HG03520 (cell line): ENCODE measurements at regions not wholly inside any gene's neighbourhood (a gene's known extent, or its start where the extent isn't known, plus 50 kb on each side); places are given as distances from the start of the nearest gene placed in this dataset.

ENCODE experiments used
- ATAC-seq: cut with Tn5 transposase; IDR thresholded peaks from one replicate; pipeline ENCODE4 v1.9.1; 2021; ENCODE audit warnings: mild to moderate bottlenecking, moderate library complexity; ENCODE audit not compliant: unreplicated experiment

DNA sequence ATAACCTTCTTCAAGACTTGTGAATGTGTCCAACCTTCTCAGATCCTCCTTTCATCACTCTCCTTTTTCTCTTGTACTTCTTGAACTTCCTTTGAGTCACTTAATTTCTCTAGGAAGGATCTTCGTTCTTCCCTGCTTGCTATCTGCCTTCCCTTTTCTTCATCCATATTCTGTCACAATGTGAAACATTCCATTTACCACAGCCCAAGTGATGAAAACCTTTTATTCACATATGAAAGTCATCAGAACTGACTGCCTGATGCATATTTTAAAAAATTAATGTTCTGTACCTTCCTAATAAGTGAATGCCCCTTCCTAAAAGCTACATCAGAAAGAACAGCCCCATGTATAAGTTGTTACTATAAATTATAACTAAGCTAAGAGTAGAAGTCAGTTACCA is 520.4 kb upstream of the LUZP2 start:
- ATAC-seq, result no peak

DNA sequence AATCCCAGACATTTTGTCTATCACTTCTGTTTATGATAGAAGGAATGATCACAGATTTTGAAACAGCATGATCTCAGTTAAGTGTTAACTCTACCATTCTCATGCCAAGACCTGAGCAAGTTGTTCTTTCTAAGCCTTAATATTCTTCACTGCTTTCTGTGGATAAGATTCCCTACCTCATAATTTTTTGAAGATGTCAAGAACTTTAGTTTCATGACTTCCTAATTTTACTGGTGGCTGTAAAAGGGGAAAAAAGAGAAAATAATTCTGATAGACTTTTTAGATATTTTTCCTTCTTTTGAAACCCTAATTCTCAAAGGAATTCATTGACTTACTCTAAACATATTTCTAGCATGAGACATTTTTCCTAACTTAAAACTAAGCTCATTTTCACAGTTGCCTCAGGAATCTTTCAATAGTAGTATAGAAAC is 520.0 kb upstream of the LUZP2 start:
- ATAC-seq, result no peak

DNA sequence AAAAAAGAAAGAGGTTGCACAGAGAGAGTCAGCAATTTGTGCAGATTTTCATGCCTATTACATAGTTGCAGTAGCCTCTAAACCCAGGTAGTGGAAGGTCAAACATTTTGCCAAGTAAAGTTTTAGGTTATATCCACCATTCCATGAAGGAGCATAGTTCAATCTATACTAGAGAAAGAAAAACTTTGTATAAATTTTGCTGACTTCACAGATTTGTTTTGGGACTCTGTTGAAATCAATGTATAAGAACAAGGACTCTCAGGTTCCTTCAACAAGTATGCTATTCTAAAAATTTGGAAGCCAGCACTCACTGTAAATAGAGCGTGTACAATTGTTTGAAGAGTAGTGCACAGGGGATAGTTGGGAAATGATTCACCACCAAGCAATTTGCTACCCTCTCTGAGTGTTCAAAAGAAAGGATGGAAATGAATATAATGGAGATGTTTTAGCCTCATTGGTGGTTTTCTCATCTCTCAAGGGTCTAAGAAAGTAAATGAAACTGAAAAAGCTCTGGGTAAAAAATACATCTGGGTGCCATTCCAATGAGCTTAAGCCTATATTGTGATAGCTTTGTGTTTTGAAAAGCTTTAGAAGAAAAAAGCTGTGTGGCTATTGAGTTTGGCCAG is 508.4 kb upstream of the LUZP2 start:
- ATAC-seq, result no peak

DNA sequence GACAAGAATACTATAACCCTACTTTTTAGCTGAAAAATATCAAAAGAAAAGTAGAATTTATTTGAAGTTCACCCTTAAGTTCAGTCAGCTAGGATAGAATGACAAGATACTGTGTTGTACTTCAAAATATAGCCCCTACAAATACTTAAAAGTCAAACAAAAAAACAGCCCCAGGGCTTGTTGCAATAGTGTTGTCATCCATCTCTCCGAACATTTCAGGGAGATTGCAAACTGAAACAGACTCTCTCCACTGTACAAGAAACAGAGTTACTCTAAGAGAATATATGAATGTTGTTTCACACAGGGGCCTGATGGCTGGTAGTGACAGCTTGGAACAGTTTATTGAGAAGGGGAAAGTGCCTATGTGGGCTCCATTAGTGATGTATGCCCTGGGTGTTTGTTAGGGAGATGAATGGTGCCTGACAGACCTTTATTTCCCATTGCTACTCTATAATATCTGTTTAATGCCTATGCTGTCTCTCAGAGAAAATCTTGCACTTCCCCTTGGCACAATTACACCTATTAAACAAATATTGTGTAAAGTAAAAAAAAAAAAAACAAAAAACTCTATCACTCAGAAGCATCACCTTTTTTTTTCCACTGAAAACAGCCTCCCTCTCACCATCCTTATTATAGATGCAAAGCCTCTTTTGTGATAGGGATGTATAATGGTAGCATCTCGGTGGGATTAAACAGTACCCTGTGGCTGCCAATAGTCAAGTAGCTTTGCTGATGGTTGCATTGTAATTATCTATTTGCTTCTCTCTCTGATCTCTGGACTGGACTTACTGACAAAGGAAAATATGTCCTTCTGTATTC is 506.3 kb upstream of the LUZP2 start:
- no peak for ATAC-seq

DNA sequence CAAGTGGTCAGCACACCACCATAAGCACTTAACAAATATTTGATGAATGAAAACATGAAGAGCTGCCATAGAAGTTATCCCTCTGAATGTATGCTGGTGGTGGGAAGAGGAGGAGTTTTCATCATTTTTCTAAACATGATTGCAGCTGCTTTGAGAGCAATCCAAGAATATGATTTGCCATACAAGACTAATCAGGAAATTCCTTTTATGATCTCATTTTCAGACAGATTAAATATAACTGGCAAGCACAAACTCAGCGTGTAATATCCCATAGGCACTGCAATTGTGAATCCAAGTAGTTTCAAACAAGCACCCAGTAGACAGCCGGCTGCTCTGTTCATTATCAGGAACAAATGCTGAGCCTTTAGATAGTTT is 505.7 kb upstream of the LUZP2 start:
- ATAC-seq, result no peak

- no peak for ATAC-seq
Measured at GRCh38 chr11:23995891-23996290, 501.0 kb upstream of the LUZP2 start.

DNA sequence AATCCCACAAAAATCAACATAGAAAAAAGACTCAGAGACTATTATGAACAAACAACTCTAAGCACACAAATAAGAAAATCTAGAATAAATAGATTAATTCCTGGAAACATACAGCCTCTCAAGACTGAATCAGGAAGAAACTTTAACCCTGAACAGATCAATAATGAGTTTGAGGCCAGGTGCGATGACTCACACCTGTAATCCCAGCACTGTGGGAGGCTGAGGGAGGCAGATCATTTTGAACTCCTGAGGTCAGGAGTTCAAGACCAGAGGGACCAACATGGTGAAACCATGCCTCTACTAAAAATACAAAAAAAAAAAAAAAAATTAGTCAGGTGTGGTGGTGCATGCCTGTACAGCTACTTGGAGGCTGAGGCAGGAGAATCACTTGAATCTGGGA is 499.5 kb upstream of the LUZP2 start:
- ATAC-seq, result no peak

DNA sequence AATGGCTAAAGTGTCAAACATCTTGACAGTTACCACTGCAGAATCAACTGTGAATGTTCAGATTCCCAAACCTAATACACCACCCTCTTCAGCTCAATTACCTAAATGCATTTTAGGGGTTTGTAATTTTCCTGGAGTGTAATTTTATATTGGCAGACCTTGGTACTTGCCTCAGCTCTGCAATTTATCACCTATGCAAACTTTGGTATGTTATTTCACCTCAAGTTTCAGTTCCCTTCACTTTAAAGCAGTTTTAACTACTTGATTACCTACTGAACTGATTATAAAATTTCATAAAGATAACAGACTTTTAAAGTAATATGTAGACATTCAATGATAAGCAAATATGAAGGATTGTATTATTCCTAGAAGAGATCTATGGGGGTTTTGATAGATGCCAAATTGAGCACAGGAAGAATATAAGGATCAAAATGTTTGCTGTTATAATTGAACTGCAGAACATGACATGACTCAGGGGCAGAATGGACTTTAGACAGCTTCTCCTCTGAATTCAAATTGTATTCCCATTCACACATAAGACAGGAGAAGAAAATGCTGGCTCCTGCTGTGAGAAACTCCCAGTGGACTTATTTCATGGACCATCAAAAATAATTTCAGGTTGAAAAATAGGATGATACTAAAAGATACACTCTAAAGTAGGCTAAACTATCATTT is 491.5 kb upstream of the LUZP2 start:
- no peak for ATAC-seq

DNA sequence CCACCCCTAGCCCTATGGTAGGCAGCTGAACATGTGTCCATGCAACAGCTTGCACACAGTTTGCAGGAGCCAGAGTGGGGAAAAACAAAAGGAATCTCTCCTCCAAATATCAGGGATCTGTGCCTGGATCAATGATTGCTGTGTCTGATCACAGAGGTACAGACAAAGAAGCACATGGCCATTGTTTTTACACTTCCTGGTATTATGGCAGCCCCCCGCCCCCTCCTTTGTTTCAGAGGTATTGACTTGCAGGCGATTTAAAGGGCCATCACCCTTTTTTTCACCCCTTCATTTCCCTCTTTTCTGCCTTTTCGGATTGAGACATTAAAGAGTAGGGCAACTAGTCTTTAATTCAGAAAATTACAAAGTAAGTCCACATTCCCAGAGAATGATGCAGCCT is 453.0 kb upstream of the LUZP2 start:
- no peak for ATAC-seq

GRCh38 chr11:24046731-24047130 is 450.1 kb upstream of the LUZP2 start:
- no peak for ATAC-seq

- no peak for ATAC-seq
Measured at GRCh38 chr11:24056051-24056450, 440.8 kb upstream of the LUZP2 start.

GRCh38 chr11:24060125-24060524 is 436.7 kb upstream of the LUZP2 start:
- ATAC-seq, result no peak

GRCh38 chr11:24064309-24064903 is 432.4 kb upstream of the LUZP2 start:
- no peak for ATAC-seq

DNA sequence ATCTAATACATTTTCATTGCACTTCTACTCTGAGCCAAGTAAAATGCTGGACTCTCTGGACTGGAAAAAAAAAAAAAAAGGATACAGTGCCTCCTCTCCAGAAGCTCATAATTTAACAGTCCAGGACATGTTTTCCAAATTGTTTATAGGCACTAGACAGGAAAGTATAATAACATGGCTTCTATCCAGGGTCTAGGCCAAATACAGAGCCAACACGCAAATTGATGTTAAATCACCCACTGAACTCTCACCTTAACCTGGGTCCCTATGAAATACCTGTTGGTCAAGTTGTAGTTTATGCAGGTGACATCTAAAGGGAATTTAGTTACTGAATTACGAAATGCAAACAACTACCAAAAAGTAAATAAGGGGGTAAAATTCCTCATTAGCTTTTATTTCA is 428.7 kb upstream of the LUZP2 start:
- no peak for ATAC-seq

DNA sequence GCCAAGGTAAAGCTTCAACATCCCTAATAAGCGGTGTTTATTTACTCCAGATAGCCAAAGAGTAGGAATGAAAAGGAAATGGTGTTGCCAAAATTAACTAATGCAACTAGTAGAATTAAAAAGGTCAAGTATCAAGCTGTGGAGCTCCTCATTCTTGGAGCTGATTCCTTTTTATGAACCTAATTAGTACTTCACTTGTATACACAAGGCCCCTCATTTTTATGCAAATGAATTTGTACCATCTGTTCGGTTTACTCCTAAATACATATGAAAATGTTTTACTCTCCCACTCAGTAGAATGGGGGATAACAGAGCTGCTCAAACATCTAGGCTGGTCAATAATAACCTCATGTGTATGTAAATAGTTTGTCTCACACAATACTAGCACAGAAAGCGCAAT is 426.4 kb upstream of the LUZP2 start:
- no peak for ATAC-seq

GRCh38 chr11:24078018-24078417 is 418.8 kb upstream of the LUZP2 start:
- ATAC-seq, result no peak

GRCh38 chr11:24082241-24082640 is 414.6 kb upstream of the LUZP2 start:
- no peak for ATAC-seq

DNA sequence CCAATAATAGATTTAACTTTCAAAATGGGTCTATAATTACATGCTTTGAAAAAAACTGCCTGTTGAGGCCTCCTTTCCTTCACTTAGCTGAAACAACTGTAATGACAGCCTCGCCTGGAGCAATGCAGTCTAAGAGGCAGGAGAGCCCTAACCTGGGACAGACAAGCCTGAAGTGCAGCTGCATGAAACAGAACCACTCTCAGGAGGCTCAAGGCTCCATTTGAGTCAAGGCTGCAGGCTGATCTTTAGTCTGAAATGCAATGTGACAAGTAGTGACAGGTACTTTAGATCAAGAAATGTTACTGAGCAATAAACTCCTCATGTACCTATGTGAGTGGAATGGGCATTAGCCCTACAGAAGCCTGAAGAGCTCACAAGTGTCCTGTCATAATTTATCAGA is 414.0 kb upstream of the LUZP2 start:
- no peak for ATAC-seq

DNA sequence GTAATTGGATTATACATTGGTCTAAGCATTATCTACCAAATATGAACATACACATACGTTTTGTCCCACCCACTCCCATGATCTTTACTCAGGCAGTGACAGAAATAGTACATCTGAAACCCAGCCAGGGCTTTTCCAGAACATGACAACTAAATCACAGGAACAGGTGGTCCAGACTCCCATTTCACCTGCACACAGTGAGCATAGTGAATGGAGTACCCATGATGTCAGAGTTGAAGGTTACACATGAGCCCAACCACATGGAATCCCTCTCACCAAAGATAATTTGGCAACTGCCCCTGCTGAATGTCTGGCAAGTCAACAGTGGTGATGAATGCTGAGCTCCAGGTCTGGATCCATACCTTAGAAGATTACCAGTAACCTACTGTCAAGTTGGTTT is 411.9 kb upstream of the LUZP2 start:
- ATAC-seq, result no peak

- ATAC-seq, result no peak
Measured at GRCh38 chr11:24086921-24087320, 409.9 kb upstream of the LUZP2 start.

DNA sequence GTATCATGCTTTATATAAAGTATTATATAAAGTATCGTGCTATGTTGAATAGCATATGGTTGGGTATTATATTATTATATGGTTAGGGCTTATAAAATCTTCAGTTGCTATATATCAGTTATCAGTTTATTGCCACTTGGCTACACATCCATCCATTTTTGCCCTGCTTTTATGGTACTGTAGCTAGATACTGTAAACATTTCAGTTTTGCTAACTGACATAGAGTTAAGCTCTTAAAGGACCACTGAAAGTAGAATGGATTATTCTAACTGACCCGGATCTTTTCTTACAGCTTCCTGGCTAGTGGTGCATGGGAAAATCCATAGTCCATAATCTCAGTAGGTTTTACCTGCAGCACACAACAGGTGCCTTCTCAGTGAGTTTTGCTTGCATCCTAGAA is 405.3 kb upstream of the LUZP2 start:
- no peak for ATAC-seq

- ATAC-seq, result no peak
Measured at GRCh38 chr11:24093375-24093774, 403.5 kb upstream of the LUZP2 start.
